ENCODE measurements at regions not wholly inside any gene's neighbourhood (a gene's known extent, or its start where the extent isn't known, plus 50 kb on each side); places are given as distances from the start of the nearest gene placed in this dataset.

DNA sequence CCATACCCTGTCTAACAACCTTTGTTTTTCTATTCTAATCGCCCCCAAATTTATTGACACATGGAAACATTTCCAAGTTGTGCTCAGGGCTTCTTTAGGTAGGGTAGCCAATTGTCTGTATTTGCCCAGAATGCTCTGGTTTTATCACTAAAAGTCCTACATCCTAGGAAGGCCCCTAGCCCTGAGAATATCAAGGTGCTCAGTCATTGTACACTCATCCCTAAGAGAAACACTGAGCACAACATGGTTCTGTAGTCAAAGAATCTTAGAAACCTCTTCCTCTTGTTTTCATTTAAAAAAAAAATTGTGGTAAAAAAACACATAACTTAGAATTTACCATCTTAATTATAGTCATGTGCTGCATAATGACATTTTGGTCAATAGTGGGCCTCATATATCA lies 69.0 kb upstream of the BASP1 start:
- H3K4me3 ChIP-seq (ENCODE audit: low read depth, low read length) = no peak overlapping the region
- no peak for DNase-seq (ENCODE audit: low read depth)
- in situ Hi-C loops (cut with HindIII; ENCODE audit: low sequenced_read_pairs) = loop anchor here (5.0 kb wide), 1 partner anchor 34 kb away; no protein-coding TSS in a partner anchor
- TF ChIP-seq, protein P1, sequence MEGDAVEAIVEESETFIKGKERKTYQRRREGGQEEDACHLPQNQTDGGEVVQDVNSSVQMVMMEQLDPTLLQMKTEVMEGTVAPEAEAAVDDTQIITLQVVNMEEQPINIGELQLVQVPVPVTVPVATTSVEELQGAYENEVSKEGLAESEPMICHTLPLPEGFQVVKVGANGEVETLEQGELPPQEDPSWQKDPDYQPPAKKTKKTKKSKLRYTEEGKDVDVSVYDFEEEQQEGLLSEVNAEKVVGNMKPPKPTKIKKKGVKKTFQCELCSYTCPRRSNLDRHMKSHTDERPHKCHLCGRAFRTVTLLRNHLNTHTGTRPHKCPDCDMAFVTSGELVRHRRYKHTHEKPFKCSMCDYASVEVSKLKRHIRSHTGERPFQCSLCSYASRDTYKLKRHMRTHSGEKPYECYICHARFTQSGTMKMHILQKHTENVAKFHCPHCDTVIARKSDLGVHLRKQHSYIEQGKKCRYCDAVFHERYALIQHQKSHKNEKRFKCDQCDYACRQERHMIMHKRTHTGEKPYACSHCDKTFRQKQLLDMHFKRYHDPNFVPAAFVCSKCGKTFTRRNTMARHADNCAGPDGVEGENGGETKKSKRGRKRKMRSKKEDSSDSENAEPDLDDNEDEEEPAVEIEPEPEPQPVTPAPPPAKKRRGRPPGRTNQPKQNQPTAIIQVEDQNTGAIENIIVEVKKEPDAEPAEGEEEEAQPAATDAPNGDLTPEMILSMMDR (IDR thresholded peaks at IDR 0.05; ENCODE audit: low read depth, low read length, missing control alignments) = no peak

DNA sequence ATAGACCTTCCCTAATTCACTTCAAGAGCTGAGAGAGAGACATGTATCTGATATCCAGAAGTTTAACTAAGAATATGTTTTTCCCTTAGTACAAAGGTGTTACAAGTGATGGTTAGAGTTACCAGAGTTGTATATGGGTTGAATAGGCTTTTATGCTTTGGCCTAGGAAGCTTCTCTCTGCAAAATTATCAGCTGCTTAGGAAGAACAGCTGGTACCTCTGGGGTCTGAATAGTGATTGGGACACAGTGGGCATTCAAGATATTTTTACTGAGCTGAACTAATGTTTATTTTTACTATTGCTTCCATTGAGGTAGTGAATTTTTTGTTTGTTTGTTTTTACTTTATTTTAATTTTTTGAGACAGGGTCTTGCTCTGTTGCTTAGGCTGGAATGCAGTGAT lies 67.6 kb upstream of the BASP1 start:
- no peak for DNase-seq (ENCODE audit: low read depth)
- H3K4me3 ChIP-seq (ENCODE audit: low read depth, low read length) = no peak overlapping the region
- TF ChIP-seq, protein P1 (IDR thresholded peaks at IDR 0.05; ENCODE audit: low read depth, low read length, missing control alignments) = no peak
- in situ Hi-C loops (cut with HindIII; ENCODE audit: low sequenced_read_pairs) = loop anchor here (5.0 kb wide), 1 partner anchor 33 kb away; no protein-coding TSS in a partner anchor

DNA sequence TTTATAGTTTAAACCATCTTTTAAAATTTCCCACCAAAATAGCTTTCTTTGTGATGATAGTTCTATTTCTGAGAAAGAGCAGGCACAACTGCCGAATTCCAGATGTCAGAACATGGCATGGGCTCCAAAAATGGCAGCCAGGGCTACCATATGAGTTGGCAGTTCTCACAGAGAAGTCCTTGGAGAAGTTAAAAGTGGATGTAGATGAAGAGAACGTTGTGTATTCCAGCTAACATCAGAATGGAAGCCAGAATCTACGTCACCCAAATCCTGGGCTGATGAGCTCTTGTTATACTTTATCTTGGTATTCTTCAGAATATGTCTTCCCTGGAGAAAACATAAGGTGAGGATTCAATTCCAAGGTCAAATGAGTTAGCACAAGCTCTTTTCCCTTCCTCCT lies 66.9 kb upstream of the BASP1 start:
- TF ChIP-seq, protein P1 (IDR thresholded peaks at IDR 0.05; ENCODE audit: low read depth, low read length, missing control alignments) = no peak
- no peak for DNase-seq (ENCODE audit: low read depth)
- no peak overlapping the region for H3K4me3 ChIP-seq (ENCODE audit: low read depth, low read length)
- in situ Hi-C loops (cut with HindIII; ENCODE audit: low sequenced_read_pairs) = no loop called here

DNA sequence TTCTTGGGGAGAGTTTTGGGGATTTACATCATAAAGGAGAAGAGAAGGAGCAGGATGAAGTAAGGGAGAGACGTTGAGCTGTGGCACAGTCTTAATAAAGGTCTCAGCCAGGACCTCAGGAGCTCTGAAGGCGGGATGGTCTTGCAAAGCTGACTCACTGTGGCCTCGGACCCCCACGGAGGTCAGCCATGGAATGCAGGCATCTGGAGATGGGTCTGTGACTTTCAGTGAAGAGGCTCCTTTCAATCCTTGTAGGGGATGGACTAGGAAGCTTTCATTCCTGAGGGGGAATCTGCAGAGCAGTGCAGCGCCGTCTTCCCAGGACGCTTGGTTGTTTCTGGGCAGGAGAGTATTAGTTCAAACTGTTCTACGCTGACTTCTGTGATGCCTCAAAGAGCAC lies 65.7 kb upstream of the BASP1 start:
- TF ChIP-seq, protein P1 (IDR thresholded peaks at IDR 0.05; ENCODE audit: low read depth, low read length, missing control alignments) = no peak
- no peak for DNase-seq (ENCODE audit: low read depth)
- no peak overlapping the region for H3K4me3 ChIP-seq (ENCODE audit: low read depth, low read length)
- in situ Hi-C loops (cut with HindIII; ENCODE audit: low sequenced_read_pairs) = no loop called here

- TF ChIP-seq, protein P1 (IDR thresholded peaks at IDR 0.05; ENCODE audit: low read depth, low read length, missing control alignments) = no peak
- no peak overlapping the region for H3K4me3 ChIP-seq (ENCODE audit: low read depth, low read length)
- in situ Hi-C loops (cut with HindIII; ENCODE audit: low sequenced_read_pairs) = no loop called here
- no peak for DNase-seq (ENCODE audit: low read depth)
These were observed 63.0 kb upstream of the BASP1 start for GRCh38 chr5:17154211-17154996.

GRCh38 chr5:17156463-17156862 lies 61.0 kb upstream of the BASP1 start:
- H3K4me3 ChIP-seq (ENCODE audit: low read depth, low read length) = no peak overlapping the region
- no peak for DNase-seq (ENCODE audit: low read depth)
- TF ChIP-seq, protein P1 (IDR thresholded peaks at IDR 0.05; ENCODE audit: low read depth, low read length, missing control alignments) = no peak
- in situ Hi-C loops (cut with HindIII; ENCODE audit: low sequenced_read_pairs) = no loop called here

All from astrocyte of the cerebellum (primary cell).